K562 (cell line): ENCODE measurements at regions not wholly inside any gene's neighbourhood (a gene's known extent, or its start where the extent isn't known, plus 50 kb on each side); places are given as distances from the start of the nearest gene placed in this dataset.

Experiments
- ARHGAP35 ChIP-seq: fragments of 450-650 bp; IDR thresholded peaks from 2 replicates; pipeline ENCODE4 v1.6.1; 2018; ENCODE audit not compliant: partially characterized antibody
- BHLHE40 ChIP-seq: IDR thresholded peaks from 2 replicates; pipeline ENCODE4 v1.6.1; 2011; ENCODE audit warnings: low read length, improper control_type of control experiment
- CHD2 ChIP-seq: IDR thresholded peaks from 2 replicates; pipeline ENCODE4 v1.6.1; 2011; ENCODE audit warnings: low read depth, low read length
- ETV1 ChIP-seq: fragments of 450-650 bp; conservative IDR thresholded peaks from 2 replicates; pipeline ENCODE4 v1.6.1; 2016; ENCODE audit warnings: missing genetic modification characterization, control low read depth, low read depth, missing compliant biosample characterization
- GTF3C2 ChIP-seq: IDR thresholded peaks from 3 replicates; pipeline ENCODE4 v1.6.1; 2011; ENCODE audit warnings: borderline replicate concordance, mild to moderate bottlenecking, moderate library complexity; ENCODE audit not compliant: insufficient read length; ENCODE audit errors: extremely low read depth
- IRF1 ChIP-seq: sonication (generic); formaldehyde crosslinking; IDR thresholded peaks from 2 replicates; pipeline ENCODE4 v1.8.0; 2022; ENCODE audit warnings: missing genetic modification reagents, mild to moderate bottlenecking, borderline replicate concordance
- MCM7 ChIP-seq, 2 experiments: fragments of 450-650 bp; IDR thresholded peaks; 2 replicates each; pipeline ENCODE4 v1.6.1; 2016 to 2018
- MYC ChIP-seq, 2 experiments: fragments of 250-450 bp in 1 of 2; sonication (Bioruptor Pico) in 1 of 2; IDR thresholded peaks; 2 replicates each; pipeline versions ENCODE4 v1.5.1 to v1.6.1; 2012 to 2021; ENCODE audit warnings: low read depth in 2 of 2, borderline replicate concordance in 1 of 2, improper control_type of control experiment in 1 of 2, low read length in 1 of 2, mild to moderate bottlenecking in 1 of 2, moderate library complexity in 1 of 2
- PURB ChIP-seq: sonication (generic); formaldehyde crosslinking; IDR thresholded peaks from 2 replicates; pipeline ENCODE4 v1.9.0; 2021; ENCODE audit warnings: low read depth, mild to moderate bottlenecking, missing genetic modification reagents
- SMAD1 ChIP-seq: fragments of 150-350 bp; IDR thresholded peaks from 2 replicates; pipeline ENCODE4 v1.6.1; 2014; ENCODE audit warnings: low read length, low read depth; ENCODE audit not compliant: partially characterized antibody
- SMAD2 ChIP-seq: fragments of 150-350 bp; IDR thresholded peaks from 2 replicates; pipeline ENCODE4 v1.6.1; 2014; ENCODE audit warnings: low read depth, mild to moderate bottlenecking, low read length
- TBL1XR1 ChIP-seq, 2 experiments: IDR thresholded peaks; 2 replicates each; pipeline ENCODE4 v1.6.1; 2012; ENCODE audit warnings: improper control_type of control experiment in 2 of 2, low read length in 2 of 2, mild to moderate bottlenecking in 1 of 2
- TCF3 ChIP-seq: sonication (generic); formaldehyde crosslinking; IDR thresholded peaks from 2 replicates; pipeline ENCODE4 v1.4.0; 2020; ENCODE audit warnings: mild to moderate bottlenecking, missing genetic modification reagents
- TOE1 ChIP-seq, 2 experiments: fragments of 450-650 bp in 1 of 2; sonication (generic) in 1 of 2; formaldehyde crosslinking in 1 of 2; IDR thresholded peaks; 2 replicates each; pipeline versions ENCODE4 v1.7.1 to v1.8.0; 2016 to 2022; ENCODE audit warnings: borderline replicate concordance in 2 of 2, mild to moderate bottlenecking in 2 of 2, antibody characterized with exemption in 1 of 2, inconsistent platforms in 1 of 2, low read depth in 1 of 2, missing genetic modification reagents in 1 of 2, moderate library complexity in 1 of 2
- USF2 ChIP-seq: sonication (generic); formaldehyde crosslinking; IDR thresholded peaks from 2 replicates; pipeline ENCODE4 v1.5.0; 2020; ENCODE audit warnings: missing genetic modification reagents
- ZBTB8A ChIP-seq: fragments of 450-650 bp; IDR thresholded peaks from 2 replicates; pipeline ENCODE4 v1.6.1; 2018; ENCODE audit warnings: mild to moderate bottlenecking, moderate library complexity; ENCODE audit not compliant: partially characterized antibody
- ZNF408 ChIP-seq: fragments of 250-450 bp; sonication (Bioruptor Pico); IDR thresholded peaks from 2 replicates; pipeline ENCODE4 v1.4.0; 2020; ENCODE audit warnings: low read depth, mild to moderate bottlenecking, moderate library complexity
- ZNF668 ChIP-seq: fragments of 250-450 bp; sonication (Bioruptor Pico); IDR thresholded peaks from 2 replicates; pipeline ENCODE4 v1.8.0; 2022; ENCODE audit warnings: mild to moderate bottlenecking, inconsistent platforms
- TF ChIP-seq, protein P1 (sequence below): sonication (generic); formaldehyde crosslinking; IDR thresholded peaks from 2 replicates; pipeline ENCODE4 v1.8.0; 2022; ENCODE audit warnings: mild to moderate bottlenecking, missing genetic modification reagents
- TF ChIP-seq, protein P2 (sequence below): fragments of 250-450 bp; sonication (Bioruptor Pico); IDR thresholded peaks from 2 replicates; pipeline ENCODE4 v1.6.1; 2021; ENCODE audit warnings: mild to moderate bottlenecking

DNA sequence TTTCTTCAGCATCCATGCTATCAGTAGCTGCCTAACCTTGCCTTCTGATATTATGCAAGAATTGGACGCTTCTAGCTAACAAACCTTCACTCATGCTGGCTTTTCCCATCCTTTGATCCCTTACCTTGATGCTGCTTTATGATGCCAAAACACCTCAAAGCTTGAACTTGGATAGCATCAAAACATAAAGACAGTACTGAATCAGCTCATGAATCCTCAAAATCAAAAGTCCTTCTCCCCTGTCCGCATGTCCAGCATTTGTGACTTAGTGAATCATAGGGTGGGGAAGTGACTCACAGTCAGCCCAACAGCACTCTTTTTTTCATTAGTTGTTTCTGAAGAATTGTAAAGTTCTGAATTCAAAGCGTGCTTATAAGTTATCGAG is 89.5 kb upstream of the PIK3CG start (continued):
- TF ChIP-seq GTF3C2, result no peak
- TF ChIP-seq MCM7 (IDR thresholded peaks at IDR 0.05), result no peak
- TF ChIP-seq PURB (CRISPR knock-in tag), result no peak
- TF ChIP-seq TBL1XR1 (IDR thresholded peaks at IDR 0.05; ENCODE audit: low read length in 2 of 2), result no peak
- TF ChIP-seq, protein P1, sequence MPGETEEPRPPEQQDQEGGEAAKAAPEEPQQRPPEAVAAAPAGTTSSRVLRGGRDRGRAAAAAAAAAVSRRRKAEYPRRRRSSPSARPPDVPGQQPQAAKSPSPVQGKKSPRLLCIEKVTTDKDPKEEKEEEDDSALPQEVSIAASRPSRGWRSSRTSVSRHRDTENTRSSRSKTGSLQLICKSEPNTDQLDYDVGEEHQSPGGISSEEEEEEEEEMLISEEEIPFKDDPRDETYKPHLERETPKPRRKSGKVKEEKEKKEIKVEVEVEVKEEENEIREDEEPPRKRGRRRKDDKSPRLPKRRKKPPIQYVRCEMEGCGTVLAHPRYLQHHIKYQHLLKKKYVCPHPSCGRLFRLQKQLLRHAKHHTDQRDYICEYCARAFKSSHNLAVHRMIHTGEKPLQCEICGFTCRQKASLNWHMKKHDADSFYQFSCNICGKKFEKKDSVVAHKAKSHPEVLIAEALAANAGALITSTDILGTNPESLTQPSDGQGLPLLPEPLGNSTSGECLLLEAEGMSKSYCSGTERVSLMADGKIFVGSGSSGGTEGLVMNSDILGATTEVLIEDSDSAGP (CRISPR knock-in tag), result peak; percentile 72; the same call in 1 of the 2 replicates
- TF ChIP-seq CHD2, result no peak
- peak; percentile 13; the same call in 1 of the 2 replicates for TF ChIP-seq ZNF668 (CRISPR knock-in tag)
- TF ChIP-seq USF2 (CRISPR knock-in tag), result no peak
- peak; percentile 53; the same call in 1 of the 2 replicates for TF ChIP-seq ETV1
- peak; percentile 28 for TF ChIP-seq SMAD1
- no peak for TF ChIP-seq ARHGAP35
- no peak for TF ChIP-seq ZNF408
- TF ChIP-seq, protein P2, sequence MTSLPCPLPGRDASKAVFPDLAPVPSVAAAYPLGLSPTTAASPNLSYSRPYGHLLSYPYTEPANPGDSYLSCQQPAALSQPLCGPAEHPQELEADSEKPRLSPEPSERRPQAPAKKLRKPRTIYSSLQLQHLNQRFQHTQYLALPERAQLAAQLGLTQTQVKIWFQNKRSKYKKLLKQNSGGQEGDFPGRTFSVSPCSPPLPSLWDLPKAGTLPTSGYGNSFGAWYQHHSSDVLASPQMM (CRISPR knock-in tag), result 0 out of 2 replicates have a peak, but pooled peaks have one; percentile 16
- no peak for TF ChIP-seq BHLHE40
- TF ChIP-seq TOE1 (IDR thresholded peaks at IDR 0.05; ENCODE audit: borderline replicate concordance), result no peak
- 0 out of 2 replicates have a peak, but pooled peaks have one; percentile 54 for TF ChIP-seq TOE1 (CRISPR knock-in tag; IDR thresholded peaks at IDR 0.05; ENCODE audit: borderline replicate concordance, low read depth)
- no peak for TF ChIP-seq IRF1 (CRISPR knock-in tag)
- TF ChIP-seq ZBTB8A, result no peak
- TF ChIP-seq TCF3, result peak; percentile 30; the same call in 1 of the 2 replicates
- no peak for TF ChIP-seq SMAD2
- peak; percentile 50; the same call in 1 of the 2 replicates for TF ChIP-seq MYC (IDR thresholded peaks at IDR 0.05; ENCODE audit: low read depth, low read length)
- TF ChIP-seq MYC (CRISPR knock-in tag; IDR thresholded peaks at IDR 0.05; ENCODE audit: borderline replicate concordance, low read depth), result 0 out of 2 replicates have a peak, but pooled peaks have one; percentile 17
